Stimulated activated CD4-positive, alpha-beta T cell treated with anti-CD3 and anti-CD28 coated beads, Interleukin-4, amount 100 ng/mL, for 48 hours (primary cell): ENCODE measurements at regions not wholly inside any gene's neighbourhood (a gene's known extent, or its start where the extent isn't known, plus 50 kb on each side); places are given as distances from the start of the nearest gene placed in this dataset.
A peak's percentile ranks its signal among the peaks of the same experiment; 100 is the strongest.
"Not testable (repeated sequence)": the region's sequence is repeated elsewhere in the genome, so short reads cannot be mapped to it uniquely, and the experiment has no call there.

ENCODE experiments used
- DNase-seq, 2 donors: peaks; one replicate each; pipeline ENCODE4 v3.0.0-alpha.2; 2020; ENCODE audit warnings: low read depth in 2 of 2

- no peak for DNase-seq
These were observed 50.4 kb downstream of the SHOC1 start for GRCh38 chr9:111744363-111744762.

DNA sequence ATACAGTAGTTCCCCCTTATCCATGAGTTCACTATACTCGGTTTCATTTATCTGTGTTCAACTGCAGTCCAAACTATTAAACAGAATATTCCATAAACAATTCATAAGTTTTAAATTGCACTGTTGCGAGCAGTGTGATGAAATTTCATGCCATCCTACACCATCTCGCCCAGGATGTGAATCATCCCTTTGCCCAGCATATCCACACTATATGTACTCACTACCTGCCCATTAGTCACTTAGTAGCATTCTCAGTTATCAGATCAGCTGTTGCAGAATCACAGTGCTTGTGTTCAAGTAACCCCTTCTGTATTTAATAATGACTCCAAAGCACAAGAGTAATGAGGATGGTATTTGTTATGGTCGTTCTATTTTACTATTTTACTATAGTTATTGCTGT, 51.5 kb downstream of the SHOC1 start:
- DNase-seq: peak; percentile 11 to 25

DNA sequence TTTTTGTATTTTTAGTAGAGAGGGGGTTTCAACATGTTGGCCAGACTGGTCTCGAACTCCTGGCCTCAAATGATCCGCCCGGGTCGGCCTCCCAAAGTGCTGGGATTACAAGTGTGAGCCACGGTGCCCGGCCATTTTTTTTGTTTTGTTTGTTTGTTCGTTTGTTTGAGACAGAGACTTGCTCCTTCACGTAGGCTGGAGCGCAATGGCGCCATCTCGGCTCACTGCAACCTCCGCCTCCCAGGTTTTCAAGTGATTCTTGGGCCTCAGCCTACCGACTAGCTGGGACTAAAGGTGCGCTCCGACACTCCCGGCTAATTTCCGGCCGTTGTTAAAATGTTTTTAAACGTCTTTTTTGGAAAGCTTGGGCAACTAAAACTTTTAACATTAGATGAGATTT, 54.0 kb downstream of the SHOC1 start:
- no peak for DNase-seq

DNA sequence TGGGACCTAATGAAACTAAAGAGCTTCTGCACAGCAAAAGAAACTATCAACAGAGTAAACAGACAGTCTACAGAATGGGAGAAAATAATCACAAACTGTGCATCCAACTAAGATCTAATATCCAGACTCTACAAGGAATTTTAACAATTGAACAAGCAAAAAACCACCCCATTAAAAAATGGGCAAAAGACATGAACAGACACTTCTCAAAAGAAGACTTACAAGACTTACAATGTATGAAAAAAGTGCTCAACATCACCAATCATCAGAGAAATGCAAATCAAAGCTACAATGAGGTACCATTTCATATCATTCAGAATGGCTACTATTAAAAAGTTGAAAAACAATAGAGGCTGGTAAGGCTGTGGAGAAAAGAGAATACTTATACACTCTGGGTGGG, 58.0 kb downstream of the SHOC1 start:
- DNase-seq: no peak

GRCh38 chr9:111735344-111735743, 59.4 kb downstream of the SHOC1 start:
- DNase-seq: not testable (repeated sequence)

- no peak for DNase-seq
These were observed 62.8 kb downstream of the SHOC1 start for GRCh38 chr9:111731928-111732327.

- DNase-seq: no peak
These were observed 63.7 kb downstream of the SHOC1 start for GRCh38 chr9:111730937-111731567.

GRCh38 chr9:111728617-111729366, 65.9 kb downstream of the SHOC1 start:
- DNase-seq: no peak

DNA sequence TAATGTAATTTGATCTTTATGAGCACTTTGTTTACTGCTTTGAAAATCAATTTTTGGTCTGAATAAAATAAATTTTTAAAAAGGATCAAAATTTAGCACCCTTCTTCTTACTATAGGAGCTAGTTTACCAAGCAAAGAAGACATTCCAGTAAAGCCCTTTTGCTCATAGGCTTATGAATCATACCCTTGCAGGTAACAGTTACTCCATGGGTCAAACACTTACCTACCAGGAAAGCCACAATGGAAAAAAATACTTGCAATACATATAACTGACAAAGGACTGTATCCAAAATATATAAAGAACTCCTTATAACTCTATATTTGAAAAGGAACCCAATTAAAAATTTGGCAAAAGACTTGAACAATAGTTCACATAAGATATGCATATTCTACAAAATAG, 66.6 kb downstream of the SHOC1 start:
- DNase-seq: no peak

- no peak for DNase-seq
These were observed 65.5 kb downstream of the GNG10 start for GRCh38 chr9:111726949-111727348.

DNA sequence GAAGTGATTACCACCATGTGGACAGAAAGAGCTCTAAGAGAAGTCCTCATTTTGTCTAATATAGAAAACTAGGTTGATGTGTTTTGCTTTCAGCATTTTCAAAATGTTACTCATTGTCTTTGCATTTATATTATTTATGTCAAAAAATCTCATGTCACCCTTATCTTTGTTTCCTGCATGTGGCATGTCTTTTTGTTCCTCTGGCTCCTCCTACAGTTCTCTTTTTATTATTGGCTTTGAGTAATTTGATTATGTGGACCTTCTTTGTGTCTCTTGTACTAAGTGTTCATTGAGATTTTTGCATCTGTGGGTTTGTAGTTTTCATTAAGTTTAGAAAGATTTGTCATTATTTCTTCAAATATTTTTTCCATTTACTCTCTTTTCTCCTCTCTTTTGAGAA, 58.8 kb downstream of the GNG10 start:
- no peak for DNase-seq
